ENCODE measurements at regions not wholly inside any gene's neighbourhood (a gene's known extent, or its start where the extent isn't known, plus 50 kb on each side); places are given as distances from the start of the nearest gene placed in this dataset.

GRCh38 chr1:244340396-244340795 is 111.3 kb downstream of the ADSS2 start:
- TF ChIP-seq CTCF (conservative IDR thresholded peaks at IDR 0.05) (no peak), ZFX (IDR thresholded peaks at IDR 0.05) (no peak)
- no peak overlapping the region for H3K27ac ChIP-seq

GRCh38 chr1:244341455-244342450 is 110.0 kb downstream of the ADSS2 start:
- TF ChIP-seq CTCF (conservative IDR thresholded peaks at IDR 0.05): no peak
- no peak overlapping the region for H3K27ac ChIP-seq

GRCh38 chr1:244344001-244344400 is 107.7 kb downstream of the ADSS2 start:
- H3K27ac ChIP-seq: no peak overlapping the region
- TF ChIP-seq CTCF (conservative IDR thresholded peaks at IDR 0.05) (no peak), ZFX (IDR thresholded peaks at IDR 0.05) (no peak)

GRCh38 chr1:244346972-244347618 is 104.6 kb downstream of the ADSS2 start:
- H3K27ac ChIP-seq: no peak overlapping the region

GRCh38 chr1:244347942-244348341 is 103.8 kb downstream of the ADSS2 start:
- no peak for TF ChIP-seq CTCF (conservative IDR thresholded peaks at IDR 0.05)
- no peak for TF ChIP-seq ZFX (IDR thresholded peaks at IDR 0.05)
- H3K27ac ChIP-seq: peak overlapping the region; percentile 22; the same call in 1 of the 2 replicates

More at GRCh38 chr1:244346972-244347618, 104.6 kb downstream of the ADSS2 start:
- no peak for TF ChIP-seq CTCF (conservative IDR thresholded peaks at IDR 0.05)
- TF ChIP-seq ZFX (IDR thresholded peaks at IDR 0.05): no peak

GRCh38 chr1:244349103-244349531 is 102.6 kb downstream of the ADSS2 start:
- TF ChIP-seq CTCF (conservative IDR thresholded peaks at IDR 0.05): no peak
- TF ChIP-seq ZFX (IDR thresholded peaks at IDR 0.05): no peak
- no peak overlapping the region for H3K27ac ChIP-seq

GRCh38 chr1:244349581-244350001 is 102.1 kb downstream of the ADSS2 start:
- TF ChIP-seq CTCF (conservative IDR thresholded peaks at IDR 0.05) (no peak), ZFX (IDR thresholded peaks at IDR 0.05) (no peak)
- H3K27ac ChIP-seq: no peak overlapping the region

All from C4-2B (cell line).